GM19463 (cell line): ENCODE measurements at regions not wholly inside any gene's neighbourhood (a gene's known extent, or its start where the extent isn't known, plus 50 kb on each side); places are given as distances from the start of the nearest gene placed in this dataset.
"Not testable (repeated sequence)": the region's sequence is repeated elsewhere in the genome, so short reads cannot be mapped to it uniquely, and the experiment has no call there.

Experiments
- ATAC-seq: cut with Tn5 transposase; IDR thresholded peaks from one replicate; pipeline ENCODE4 v1.9.1; 2021; ENCODE audit warnings: mild to moderate bottlenecking, moderate library complexity; ENCODE audit not compliant: unreplicated experiment

DNA sequence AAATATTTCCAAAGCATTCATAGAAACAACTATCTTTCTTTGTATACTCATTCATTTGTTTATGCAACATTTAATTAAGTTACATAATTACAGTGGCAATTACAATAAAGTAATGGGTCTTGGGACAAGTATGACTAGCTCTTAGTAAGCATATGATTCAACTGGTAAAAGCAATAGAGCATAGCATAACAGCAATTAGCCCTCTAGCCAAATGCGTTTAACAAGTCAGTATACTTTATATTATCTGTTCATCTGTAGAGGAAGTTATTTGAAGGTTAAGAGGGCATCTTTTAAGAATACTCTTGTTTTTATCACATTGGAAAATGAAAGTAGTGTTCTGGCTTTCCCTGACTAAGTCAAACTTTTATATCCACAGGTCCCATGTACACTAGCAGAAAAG is 198.1 kb upstream of the UGT8 start:
- ATAC-seq: no peak

DNA sequence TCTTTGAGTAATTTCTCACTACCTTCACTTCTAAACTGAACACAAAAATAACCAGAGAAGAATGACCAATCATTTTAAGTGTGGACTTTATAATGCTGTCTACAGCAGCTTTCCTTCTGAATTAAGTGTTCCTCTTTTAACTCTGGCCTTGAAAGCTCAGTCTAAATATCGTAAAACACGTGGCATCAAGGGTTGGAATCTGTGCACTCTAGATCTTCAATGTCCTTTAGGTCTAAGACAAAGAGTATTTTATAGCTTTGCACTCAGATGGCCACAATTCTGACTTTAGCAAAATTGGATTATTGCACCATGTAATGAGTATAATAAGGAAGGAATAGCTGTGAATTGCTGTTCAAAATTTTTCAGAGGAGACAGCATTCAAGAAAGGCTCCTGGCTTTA is 197.1 kb upstream of the UGT8 start:
- no peak for ATAC-seq

DNA sequence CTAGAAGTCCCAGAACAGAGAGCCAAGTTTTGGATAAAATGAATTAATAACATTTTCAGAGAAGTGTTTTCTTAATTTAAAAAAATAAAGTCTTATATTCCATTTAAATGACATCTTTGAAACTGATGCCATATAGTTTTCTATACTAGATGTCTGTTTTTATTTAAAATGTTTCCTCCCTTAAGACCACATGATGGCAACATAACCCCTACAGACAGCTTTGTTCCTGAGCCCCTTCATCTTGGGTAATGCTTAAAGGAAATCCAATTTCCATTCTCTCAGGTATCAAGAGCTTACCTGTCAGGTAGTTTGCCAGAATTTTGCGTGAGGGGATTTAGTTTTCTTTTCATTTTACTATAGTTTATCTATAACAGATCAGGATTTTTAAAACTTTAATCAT is 181.4 kb upstream of the UGT8 start:
- no peak for ATAC-seq

DNA sequence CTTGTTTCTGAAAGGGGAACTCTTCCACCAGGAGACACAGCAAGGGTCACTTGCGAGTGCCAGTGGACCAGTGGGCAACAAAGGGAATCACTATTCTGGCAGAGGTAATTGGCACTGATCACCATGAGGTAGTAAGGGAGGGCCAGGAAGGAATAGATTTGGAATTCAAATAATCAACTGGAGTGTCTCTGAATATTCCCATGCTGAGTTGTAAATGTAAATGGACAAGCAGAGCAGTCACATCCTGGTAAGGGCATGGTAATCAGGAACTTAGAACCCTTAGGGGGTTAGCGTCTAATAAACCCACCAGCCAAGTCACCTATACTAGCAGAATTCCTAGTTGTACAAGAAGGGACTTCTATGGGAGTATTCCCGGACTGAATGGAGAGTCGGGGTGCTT is 178.5 kb upstream of the UGT8 start:
- no peak for ATAC-seq

DNA sequence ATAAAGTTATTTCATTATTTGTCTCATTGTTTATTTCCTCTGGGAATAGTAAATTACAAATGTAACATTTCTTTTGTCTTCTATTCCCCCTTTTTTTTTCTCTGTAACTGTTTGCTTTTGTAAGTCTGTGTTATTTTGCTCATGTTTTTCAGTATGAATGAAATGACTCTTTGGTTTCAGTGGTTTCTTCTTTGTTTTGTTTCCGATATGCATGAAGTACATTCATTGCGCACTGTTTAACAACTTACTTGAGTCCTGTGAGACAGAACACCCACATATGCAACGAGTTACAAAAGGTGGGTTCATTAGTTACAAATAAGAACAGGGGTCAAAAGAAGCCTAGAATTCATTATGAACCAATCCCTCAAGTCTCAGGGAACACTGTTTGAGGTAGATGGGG is 175.0 kb upstream of the UGT8 start:
- ATAC-seq: peak; percentile 93

DNA sequence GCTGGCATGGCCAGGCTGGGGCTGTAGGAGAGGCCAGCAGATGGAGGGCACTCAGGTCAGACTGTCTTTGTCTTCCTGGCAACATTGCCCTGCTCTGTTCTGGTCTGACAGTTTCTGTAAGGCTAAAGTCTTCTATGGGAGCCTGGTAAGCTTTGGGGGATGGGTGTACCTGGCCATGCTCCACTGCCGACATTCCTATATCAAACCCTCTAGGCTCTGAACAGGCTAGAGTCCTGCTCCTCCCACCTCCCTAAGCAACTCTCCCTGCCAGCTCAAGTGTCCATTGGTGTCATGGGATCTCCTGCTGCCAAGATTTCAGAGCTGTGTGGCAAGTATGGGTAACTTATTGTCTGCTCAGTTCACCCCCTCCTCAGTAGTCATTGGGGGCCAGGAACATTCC is 163.5 kb upstream of the UGT8 start:
- no peak for ATAC-seq

DNA sequence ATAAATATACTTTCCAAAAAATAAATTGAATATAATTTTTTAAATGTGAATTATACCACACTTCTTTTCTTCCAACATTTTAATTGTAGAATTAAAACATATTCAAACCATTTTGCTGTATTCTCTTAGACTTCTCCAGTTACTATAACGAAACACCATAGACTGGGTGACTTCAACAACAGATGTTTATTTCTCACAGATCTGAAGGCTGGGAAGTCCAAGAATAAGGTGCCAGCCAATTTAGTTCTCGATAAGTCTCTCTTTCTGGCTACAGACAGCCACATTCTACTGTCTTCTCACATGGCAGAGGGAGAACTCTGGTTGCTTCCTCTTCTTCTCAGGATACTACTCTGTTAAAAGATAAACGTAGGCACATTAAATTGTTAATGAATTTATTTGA is 155.8 kb upstream of the UGT8 start:
- ATAC-seq: no peak

DNA sequence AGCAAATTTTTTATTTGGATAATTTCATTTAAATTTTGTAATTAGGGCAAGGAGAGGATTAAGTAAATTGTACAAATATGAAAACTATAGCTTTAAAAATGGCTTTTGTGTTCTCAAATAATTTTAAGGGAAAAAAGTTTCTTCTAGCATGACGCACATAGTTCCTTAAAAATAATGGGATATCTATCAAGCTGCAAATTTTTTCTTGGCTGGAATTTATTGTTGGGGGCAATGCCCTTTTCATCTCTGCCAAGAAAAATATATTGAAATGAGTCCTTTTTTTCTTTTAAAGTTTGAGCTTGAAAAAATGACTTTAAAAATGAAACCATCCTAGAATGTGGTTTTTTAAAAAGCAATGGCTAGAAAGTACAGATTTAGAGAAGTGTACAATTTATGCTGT is 154.4 kb upstream of the UGT8 start:
- no peak for ATAC-seq

DNA sequence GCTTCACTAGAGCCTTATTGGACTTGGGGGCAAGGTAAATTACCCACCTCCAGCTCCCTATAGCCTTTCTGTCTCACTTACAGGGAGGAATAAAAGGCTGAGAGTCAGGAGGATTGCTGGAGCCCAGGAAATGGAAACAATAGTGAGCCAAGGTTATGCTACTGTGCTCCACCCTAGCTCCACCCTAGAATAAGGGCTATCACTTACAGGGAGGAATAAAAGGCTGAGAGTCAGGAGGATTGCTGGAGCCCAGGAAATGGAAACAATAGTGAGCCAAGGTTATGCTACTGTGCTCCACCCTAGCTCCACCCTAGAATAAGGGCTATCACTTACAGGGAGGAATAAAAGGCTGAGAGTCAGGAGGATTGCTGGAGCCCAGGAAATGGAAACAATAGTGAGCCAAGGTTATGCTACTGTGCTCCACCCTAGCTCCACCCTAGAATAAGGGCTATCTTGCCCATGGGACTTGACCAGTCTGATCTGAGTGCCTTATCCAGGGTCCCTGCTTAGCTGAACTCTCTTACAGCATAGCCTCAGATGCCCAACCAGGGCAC is 150.6 kb upstream of the UGT8 start:
- not testable (repeated sequence) for ATAC-seq

DNA sequence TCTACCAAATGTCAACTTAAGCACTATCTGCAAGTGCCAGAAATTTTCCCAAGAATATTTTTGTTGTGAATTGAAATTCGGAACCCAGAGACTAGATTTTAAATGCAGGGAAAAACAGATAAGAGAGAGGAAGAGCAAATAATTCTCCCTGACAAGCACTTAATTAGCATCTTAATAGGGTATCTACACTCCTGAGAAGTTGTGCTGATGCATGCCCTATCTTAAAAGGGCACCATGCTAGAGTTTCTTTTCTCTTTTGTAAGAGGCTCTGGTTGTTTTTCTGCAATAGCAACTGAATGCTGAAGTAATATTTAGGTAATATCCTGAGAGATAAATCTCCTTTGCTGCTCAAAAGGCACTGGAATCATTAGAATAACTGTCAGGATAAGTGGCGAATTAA is 139.9 kb upstream of the UGT8 start:
- ATAC-seq: no peak

DNA sequence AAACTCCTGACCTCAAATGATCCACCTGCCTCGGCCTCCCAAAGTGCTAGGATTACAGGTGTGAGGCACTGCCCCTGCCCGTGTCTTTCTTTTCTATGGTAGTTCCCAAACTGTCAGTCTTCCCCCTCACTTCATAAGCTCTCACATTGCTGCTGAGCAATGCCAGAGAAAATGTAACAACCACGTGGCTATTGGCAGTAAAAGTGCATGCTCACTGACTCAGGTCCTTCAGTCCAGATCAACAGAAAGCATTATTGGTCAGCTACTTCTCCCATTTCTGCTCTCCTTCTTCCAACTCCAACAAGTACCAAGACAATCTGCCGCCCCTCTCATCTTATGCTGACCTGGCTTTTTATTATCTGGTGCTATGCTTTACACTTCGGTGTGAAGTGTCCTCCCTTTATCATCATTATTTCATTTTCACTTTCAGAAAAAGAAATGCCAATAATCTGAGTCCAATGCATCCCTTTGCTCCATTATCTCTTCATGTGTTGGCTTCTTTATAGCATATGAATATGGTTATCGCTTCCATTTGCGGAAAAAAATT is 133.8 kb upstream of the UGT8 start:
- ATAC-seq: no peak

DNA sequence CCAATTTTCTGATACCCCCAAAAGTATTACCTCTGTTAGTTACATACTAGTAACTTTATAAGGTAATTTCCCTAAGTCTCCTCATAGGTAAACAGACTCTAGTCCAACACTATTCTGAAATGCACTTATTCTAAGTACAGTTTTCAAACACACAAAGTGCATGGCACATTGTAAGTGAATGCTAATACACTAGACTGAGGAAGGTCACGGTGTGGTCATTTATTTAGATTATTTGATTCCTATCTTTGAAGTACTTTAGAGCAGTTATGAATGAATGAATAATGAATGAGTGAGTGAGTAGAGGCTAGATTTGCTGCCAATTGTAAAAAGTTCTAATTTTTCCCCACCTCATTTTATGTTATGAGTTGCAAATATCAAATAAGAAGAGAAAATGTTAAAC is 132.8 kb upstream of the UGT8 start:
- ATAC-seq: no peak

DNA sequence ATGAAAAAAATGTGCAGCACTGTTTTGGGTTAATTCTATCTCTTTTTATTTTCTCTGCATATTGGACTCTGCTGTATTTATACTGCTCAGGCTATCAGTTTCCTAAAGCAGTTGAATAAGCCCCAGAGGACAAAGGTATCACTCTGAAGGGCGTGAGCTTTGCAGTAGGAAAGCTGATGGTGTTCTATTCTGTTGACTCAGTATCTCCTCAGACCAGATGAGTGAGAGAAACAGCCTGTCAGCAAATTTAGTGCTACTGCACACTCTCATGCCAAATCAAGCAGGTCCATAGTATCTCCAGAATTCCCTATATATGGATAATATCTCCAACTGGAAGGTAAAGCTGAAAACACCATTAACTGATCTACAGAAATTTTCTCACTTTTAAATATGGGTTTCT is 132.3 kb upstream of the UGT8 start:
- no peak for ATAC-seq

DNA sequence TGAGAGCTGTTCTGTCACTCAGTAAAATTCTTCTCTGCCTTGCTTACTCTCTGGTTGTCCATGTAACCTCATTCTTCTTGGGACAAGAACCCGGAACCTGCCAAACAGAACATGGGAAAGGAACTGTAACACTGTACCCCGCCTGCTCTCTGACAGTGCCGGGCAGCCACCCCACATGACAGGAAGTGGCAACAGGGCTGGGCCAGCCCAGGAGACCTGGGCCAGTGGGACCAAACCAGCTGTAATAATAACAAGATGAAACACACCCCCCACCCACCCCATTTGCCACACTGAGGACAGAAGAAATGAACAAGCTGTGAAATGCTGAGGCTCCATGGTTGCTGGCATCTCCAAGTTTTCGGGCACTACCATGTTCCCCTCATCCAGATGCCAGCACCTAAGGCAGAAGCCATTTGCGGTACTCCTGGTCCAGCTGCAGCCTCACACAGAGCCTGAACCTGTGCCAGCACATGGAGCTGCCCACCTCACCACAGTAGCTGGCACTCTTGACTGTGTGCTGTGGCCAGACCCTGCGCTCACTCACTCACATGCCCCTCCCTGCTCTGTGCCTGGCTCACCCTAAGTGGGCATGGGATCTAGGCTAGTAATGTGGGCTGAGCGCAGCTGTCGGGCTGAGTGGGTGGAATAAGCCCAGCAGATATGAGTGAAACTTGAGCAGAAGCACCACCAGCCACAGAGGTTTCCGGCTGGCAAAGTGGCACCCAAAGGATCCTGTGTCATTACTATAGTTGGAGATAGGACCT is 126.2 kb upstream of the UGT8 start:
- no peak for ATAC-seq

DNA sequence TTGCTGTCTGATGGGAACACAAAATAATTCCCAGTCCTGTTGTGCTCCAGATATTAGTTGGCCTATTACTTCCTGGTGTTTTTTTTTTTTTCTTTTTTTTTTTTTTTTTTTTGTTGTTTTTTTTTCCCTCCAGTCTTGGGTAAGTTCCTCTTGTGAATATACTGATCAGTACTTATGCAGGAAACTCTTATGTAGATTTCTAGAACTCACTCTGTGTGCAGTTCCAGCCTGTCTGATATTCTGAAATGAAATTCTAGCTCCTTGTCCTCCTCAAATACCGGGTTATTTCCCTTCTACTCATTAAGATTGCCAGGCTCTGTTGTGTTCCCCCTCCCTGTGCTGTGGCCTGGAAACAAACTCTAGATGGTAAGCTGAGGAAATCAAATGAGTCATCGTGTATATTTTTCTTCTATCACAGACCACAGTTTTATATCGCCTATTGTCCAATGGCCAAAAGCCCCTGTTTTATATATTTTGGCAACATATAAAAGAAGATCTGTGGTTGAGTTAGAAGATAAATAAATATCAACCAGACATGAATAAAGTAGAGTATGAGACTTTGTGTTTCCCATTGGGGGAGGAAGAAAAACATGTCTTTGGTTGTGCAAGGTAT is 124.3 kb upstream of the UGT8 start:
- ATAC-seq: no peak

DNA sequence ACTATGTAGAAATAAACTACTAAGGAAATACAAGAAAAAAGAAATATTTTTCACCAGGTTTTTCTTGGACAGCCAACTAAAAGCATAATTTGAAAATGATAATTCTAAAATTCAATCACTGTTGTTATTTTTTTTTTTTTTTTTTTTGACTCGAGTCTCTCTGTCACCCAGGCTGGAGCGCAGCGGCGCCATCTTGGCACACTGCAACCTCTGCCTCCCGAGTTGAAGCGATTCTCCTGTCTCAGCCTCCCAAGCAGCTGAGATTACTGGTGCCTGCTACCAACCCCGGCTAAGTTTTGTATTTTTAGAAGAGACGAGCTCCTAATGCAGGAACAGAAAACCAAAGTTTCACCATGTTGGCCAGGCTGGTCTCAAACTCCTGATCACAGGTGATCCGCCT is 122.3 kb upstream of the UGT8 start:
- no peak for ATAC-seq

DNA sequence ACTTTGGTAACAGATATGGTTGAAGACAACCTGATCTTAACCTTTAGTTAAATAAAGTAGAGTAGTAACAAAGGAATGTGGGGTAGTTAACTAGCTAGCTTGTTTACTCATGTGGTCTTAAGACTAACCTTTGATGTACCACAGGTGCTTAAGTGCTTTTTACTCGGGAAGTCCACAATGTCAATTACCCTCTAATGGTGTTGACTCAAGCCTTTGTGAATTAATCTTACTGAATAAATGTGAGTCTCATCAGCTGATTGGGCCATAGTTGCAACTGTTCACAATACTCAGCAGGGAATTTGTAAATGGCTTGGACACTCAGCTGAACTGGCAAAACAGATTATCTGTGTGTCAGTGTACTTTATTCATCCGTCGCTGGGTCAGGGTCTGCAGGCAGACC is 119.0 kb upstream of the UGT8 start:
- no peak for ATAC-seq

DNA sequence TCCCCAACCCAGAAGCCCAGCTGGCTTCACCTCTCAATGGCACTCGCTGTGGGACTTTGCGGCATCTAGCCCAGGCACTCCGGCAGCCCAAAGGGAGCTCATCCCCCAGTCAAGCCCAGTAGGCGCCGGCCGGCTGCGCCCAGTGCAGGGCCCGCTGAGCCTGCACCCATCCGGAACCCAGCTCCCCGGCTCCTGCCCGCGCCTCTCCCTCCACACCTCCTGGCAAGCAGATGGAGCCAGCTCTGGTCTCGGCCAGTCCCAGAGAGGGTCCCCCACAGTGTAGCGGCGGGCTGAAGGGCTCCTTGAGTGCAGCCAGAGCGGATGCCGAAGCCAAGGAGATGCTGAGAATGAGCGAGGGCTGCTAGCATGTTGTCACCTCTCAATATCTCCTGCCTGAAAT is 116.8 kb upstream of the UGT8 start:
- ATAC-seq: no peak

DNA sequence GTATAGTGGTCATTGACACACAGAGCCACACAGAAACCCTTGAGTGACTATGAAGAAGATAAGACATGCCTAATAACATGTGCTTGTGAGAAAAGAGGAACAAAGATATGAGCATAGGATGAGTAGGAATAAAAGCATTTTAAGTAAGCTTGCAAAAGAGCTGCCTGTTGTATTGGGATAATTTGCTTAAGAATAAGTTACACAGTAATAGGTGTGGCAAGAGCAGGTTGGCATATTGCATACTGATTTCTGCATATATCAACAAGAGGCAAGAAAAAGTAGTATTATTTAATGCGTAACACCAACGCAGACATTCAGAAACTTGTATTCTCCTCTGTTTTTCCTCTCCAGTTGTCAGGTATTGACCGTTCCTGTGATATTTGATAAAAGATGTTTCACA is 111.5 kb upstream of the UGT8 start:
- ATAC-seq: no peak

DNA sequence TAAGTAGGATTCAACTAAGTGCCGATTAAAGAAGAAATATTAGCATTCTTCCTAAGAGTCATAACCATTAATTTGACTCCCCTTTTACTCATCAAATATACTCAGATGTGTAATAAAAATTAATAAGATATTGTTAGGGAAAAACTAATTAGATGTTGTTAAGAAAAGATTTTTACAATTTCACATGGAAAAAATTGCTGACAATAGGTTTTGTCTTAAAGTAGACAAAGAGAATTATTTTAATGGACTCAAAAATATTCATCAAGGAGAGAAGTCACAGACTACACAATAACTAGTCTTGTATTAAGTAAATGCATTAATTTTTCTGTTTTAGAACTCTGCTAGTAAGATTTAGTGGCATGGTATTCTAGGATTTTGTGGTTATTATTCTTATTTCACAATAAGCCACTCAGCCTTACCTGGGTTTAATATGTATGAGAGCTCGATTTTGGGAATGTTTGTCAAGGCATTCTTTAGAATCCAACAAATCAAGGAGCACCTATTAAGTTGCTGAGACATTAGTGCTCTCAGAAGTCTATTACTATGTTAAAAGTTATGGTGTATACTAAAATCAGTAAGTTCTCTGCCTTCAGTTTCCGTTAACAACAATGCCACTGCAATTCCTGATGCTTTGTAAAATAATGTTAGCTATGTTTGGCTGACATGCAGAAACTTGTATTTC is 110.2 kb upstream of the UGT8 start:
- no peak for ATAC-seq

DNA sequence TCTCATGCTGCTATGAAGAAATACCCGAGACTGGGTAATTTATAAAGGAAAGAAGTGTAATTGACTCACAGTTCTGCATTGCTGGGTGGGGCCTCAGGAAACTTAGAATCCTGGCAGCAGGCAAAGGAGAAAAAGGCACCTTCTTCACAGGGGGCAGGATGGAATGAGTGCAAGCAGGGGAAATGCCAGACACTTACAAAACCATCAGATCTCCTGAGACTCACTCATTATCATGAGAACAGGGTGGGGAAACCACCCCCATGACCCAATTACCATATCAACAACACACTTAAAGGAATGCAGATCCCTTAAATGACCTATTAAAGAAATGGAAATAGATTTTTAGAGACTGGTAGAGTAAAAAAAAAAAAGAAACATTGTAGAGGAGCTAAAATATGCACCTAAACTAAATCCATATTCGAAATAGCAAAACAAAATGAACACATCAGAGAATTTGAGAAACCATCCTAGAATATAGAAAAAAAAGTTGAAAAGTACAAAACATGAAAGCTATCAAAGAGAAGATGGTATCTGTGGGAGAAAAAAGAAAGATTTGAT is 104.3 kb upstream of the UGT8 start:
- ATAC-seq: no peak
